ENCODE measurements at regions not wholly inside any gene's neighbourhood (a gene's known extent, or its start where the extent isn't known, plus 50 kb on each side); places are given as distances from the start of the nearest gene placed in this dataset.

GRCh38 chr13:80115616-80116015 lies 225.3 kb downstream of the SPRY2 start:
- H3K79me1 ChIP-seq (ENCODE audit: low read depth in 1 of 2, low read length in 2 of 2): no peaks in the 10 kb centered on the region
- no peaks in the 10 kb centered on the region for H3K27me3 ChIP-seq (ENCODE audit: control insufficient read depth, insufficient read depth, low read length)
- no peak overlapping the region for H3K23ac ChIP-seq (ENCODE audit: low read depth, low read length)
- no peak overlapping the region for H2AK5ac ChIP-seq (ENCODE audit: low read depth, low read length)
- POLR2A ChIA-PET (ENCODE audit: unreplicated experiment): no interaction called here
- CTCF ChIA-PET: no interaction called here
- no peak overlapping the region for H2BK15ac ChIP-seq (ENCODE audit: low read depth, low read length)
- no peak overlapping the region for H3K9ac ChIP-seq (ENCODE audit: low read depth, low read length)
- no peak overlapping the region for H4K8ac ChIP-seq (ENCODE audit: low read depth in 2 of 2, low read length in 2 of 2)
- H3K14ac ChIP-seq (replicated peaks; ENCODE audit: low read depth, low read length): no peak overlapping the region
- no peak overlapping the region for H2BK120ac ChIP-seq (ENCODE audit: low read depth, low read length)
- H3K4me2 ChIP-seq (ENCODE audit: low read depth, low read length): no peak overlapping the region
- intact Hi-C loops (cut with micrococcal nuclease) (no loop called here), dilution Hi-C loops (cut with HindIII; ENCODE audit: low sequenced_read_pairs, unreplicated experiment) (no loop called here), in situ Hi-C loops (cut with MboI; ENCODE audit: low sequenced_read_pairs) (no loop called here)
- H3K9me1 ChIP-seq (ENCODE audit: insufficient read depth, low read length): no peaks in the 10 kb centered on the region
- no peak overlapping the region for H3K4ac ChIP-seq (ENCODE audit: low read depth, low read length)
- no peak overlapping the region for H3K18ac ChIP-seq (ENCODE audit: low read depth, low read length)
- H2BK20ac ChIP-seq (ENCODE audit: low read depth, low read length): no peak overlapping the region
- ATAC-seq (ENCODE audit: low read depth) (no peak), DNase-seq (no peak)
- H4K91ac ChIP-seq (ENCODE audit: insufficient read depth, low read depth, low read length): no peak overlapping the region
- WGBS, 2 experiments (ENCODE audit: extremely low coverage in 2 of 2, insufficient read length in 1 of 2): no CpG with 5 or more reads among the region's 1 CpG
- no peak overlapping the region for H2BK5ac ChIP-seq (ENCODE audit: low read depth, low read length, poor library complexity, severe bottlenecking)
- no peak overlapping the region for H4K5ac ChIP-seq (ENCODE audit: low read depth, low read length)
- no peaks in the 10 kb centered on the region for H3K9me3 ChIP-seq (ENCODE audit: control insufficient read depth, insufficient read depth, low read length)
- no peaks in the 10 kb centered on the region for H4K20me1 ChIP-seq (ENCODE audit: insufficient read depth, low read length)
- no peak overlapping the region for H3K56ac ChIP-seq (ENCODE audit: extremely low read depth, insufficient read depth, low read length)
- BruUV-seq (replicated peaks): no TSS peak
- H2AFZ ChIP-seq (replicated peaks; ENCODE audit: low read length, poor library complexity): no peak overlapping the region
- TF ChIP-seq RCOR1 (IDR thresholded peaks at IDR 0.05; ENCODE audit: insufficient replicate concordance, low read length) (no peak), MAZ (IDR thresholded peaks at IDR 0.05; ENCODE audit: borderline replicate concordance, low read depth, low read length) (no peak), BHLHE40 (IDR thresholded peaks at IDR 0.05; ENCODE audit: low read depth, low read length) (no peak), MXI1 (IDR thresholded peaks at IDR 0.05; ENCODE audit: borderline replicate concordance, low read depth, low read length) (no peak), RFX5 (IDR thresholded peaks at IDR 0.05; ENCODE audit: low read depth, low read length) (no peak), CTCF (conservative IDR thresholded peaks at IDR 0.05; ENCODE audit: low read depth, low read length) (no peak), POLR2A (IDR thresholded peaks at IDR 0.05; ENCODE audit: low read depth, low read length) (no peak), ELK1 (IDR thresholded peaks at IDR 0.05; ENCODE audit: borderline replicate concordance, low read depth, low read length) (no peak), CHD1 (IDR thresholded peaks at IDR 0.05; ENCODE audit: low read depth, low read length) (no peak), MAFK (IDR thresholded peaks at IDR 0.05; ENCODE audit: low read depth, low read length) (no peak), CEBPB (IDR thresholded peaks at IDR 0.05; ENCODE audit: low read depth, low read length) (no peak), FOS (IDR thresholded peaks at IDR 0.05; ENCODE audit: low read depth, low read length) (no peak), SMC3 (IDR thresholded peaks at IDR 0.05; ENCODE audit: low read depth, low read length) (no peak), USF2 (IDR thresholded peaks at IDR 0.05; ENCODE audit: low read depth, low read length) (no peak), NFE2L2 (IDR thresholded peaks at IDR 0.05; ENCODE audit: low read depth, low read length) (no peak), RAD21 (IDR thresholded peaks at IDR 0.05; ENCODE audit: low read length) (no peak)
- no peak overlapping the region for H3K4me3 ChIP-seq (ENCODE audit: insufficient read depth, low read depth, low read length)
- no peaks in the 10 kb centered on the region for H3K36me3 ChIP-seq (ENCODE audit: control insufficient read depth, insufficient read depth, low read length)
- H2AK9ac ChIP-seq (replicated peaks; ENCODE audit: low read depth, low read length, poor library complexity): no peak overlapping the region
- H3K4me1 ChIP-seq (ENCODE audit: control insufficient read depth, insufficient read depth, low read length): no peaks in the 10 kb centered on the region
- no peak overlapping the region for H3K27ac ChIP-seq (ENCODE audit: insufficient read depth, low read length)

Measured in IMR-90 (cell line).